ENCODE measurements at regions not wholly inside any gene's neighbourhood (a gene's known extent, or its start where the extent isn't known, plus 50 kb on each side); places are given as distances from the start of the nearest gene placed in this dataset.

DNA sequence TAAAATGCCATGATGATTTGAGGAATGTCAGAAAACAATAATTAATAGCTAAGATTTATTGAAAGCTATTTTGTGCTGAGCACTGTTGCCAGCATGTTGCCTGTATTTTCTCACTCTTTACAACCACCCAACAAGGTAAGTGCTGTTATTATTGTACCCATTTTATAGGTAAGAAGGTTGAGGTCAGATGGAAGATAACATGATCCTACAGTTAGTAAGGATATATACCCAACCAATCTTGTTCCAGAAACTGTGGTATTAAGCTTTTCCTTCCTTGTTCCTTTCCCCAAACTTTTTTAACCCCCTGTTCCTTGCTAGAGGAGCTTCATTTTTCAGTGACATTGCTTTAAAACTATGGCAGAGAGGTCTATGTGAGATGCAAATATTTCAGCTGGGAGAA lies 738.0 kb upstream of the ZEB2 start:
- no peak for TF ChIP-seq CTCF (IDR thresholded peaks at IDR 0.05; ENCODE audit: insufficient read depth, low read depth, low read length)
- DNase-seq (ENCODE audit: low read depth) = no peak

GRCh38 chr2:145256551-145256950 lies 736.6 kb upstream of the ZEB2 start:
- H3K4me3 ChIP-seq (ENCODE audit: low read depth, low read length) = no peak overlapping the region
- DNase-seq (ENCODE audit: low read depth) = peak; percentile 30
- TF ChIP-seq CTCF (IDR thresholded peaks at IDR 0.05; ENCODE audit: insufficient read depth, low read depth, low read length) = no peak

More for the DNA sequence above, 738.0 kb upstream of the ZEB2 start:
- no peak overlapping the region for H3K4me3 ChIP-seq (ENCODE audit: low read depth, low read length)

DNA sequence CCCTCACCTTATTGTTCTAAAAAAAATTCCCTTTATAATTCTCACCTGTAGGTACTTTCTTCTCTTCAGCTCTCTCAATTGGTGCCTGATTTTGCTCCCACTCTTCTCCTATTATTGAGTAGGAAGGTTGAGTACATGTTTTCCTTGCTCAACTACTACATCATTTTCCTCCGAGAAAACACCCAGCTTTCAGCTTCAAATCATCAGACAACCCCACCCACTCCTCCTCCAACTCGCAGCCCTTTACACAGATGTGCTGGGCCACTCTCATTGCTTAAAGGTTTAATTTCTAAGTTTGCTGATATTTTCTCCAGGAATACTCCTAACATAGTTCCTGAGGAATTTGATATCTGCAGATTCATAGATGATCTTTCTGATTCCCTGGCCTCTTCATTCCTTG lies 734.4 kb upstream of the ZEB2 start:
- TF ChIP-seq CTCF (IDR thresholded peaks at IDR 0.05; ENCODE audit: insufficient read depth, low read depth, low read length) = no peak
- no peak for DNase-seq (ENCODE audit: low read depth)
- no peak overlapping the region for H3K4me3 ChIP-seq (ENCODE audit: low read depth, low read length)

- TF ChIP-seq CTCF (IDR thresholded peaks at IDR 0.05; ENCODE audit: insufficient read depth, low read depth, low read length) = no peak
- H3K4me3 ChIP-seq (ENCODE audit: low read depth, low read length) = no peak overlapping the region
- DNase-seq (ENCODE audit: low read depth) = no peak
These were observed 733.6 kb upstream of the ZEB2 start for GRCh38 chr2:145253492-145253891.

DNA sequence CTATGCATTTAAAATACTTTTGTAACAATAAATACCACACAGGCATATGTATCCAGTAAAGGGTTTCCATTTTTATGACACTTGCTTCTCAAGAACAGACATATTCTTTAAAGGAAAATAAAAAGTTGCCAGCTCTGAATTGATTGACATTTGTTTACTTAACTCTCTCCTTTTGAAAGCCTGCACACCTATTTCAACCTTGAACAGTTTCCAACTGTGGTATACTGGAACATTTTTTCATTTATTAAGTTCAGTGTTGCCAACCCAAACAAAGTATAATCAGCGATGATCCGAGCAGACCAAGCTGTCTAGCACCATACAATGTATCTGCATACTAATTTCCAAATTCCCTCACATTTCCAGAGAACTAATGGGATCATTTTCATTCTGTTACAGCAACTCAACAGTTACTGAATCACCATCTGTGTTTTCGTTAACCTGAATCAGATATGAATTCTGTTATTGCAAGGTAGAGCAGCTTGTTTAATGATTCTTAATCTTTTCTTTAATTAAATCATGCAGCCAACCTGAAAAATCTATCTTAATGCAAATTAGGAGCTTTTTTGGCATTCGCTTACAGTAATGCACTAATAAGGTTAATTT lies 725.5 kb upstream of the ZEB2 start:
- H3K4me3 ChIP-seq (ENCODE audit: low read depth, low read length) = no peak overlapping the region
- no peak for DNase-seq (ENCODE audit: low read depth)
- TF ChIP-seq CTCF (IDR thresholded peaks at IDR 0.05; ENCODE audit: insufficient read depth, low read depth, low read length) = no peak

DNA sequence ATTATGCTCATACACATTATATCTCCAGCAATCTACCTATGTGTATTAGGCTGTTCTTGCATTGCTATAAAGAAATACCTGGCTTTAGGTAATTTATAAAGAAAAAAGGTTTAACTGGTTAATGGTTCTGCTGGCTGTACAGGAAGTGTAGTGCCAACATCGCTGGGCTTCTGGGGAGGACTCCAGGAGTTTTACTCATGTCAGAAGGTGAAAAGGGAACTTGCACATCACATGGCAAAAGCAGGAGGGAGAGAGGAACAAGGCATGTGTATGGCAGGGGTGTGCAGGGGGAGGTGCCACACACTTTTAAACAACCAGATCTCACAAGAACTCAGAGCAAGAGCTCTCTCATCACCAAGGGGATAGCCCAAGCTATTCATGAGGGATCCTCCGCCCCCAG lies 715.4 kb upstream of the ZEB2 start:
- TF ChIP-seq CTCF (IDR thresholded peaks at IDR 0.05; ENCODE audit: insufficient read depth, low read depth, low read length) = no peak
- no peak overlapping the region for H3K4me3 ChIP-seq (ENCODE audit: low read depth, low read length)
- no peak for DNase-seq (ENCODE audit: low read depth)

GRCh38 chr2:145230546-145230945 lies 710.6 kb upstream of the ZEB2 start:
- no peak overlapping the region for H3K4me3 ChIP-seq (ENCODE audit: low read depth, low read length)
- peak; percentile 21 for DNase-seq (ENCODE audit: low read depth)
- TF ChIP-seq CTCF (IDR thresholded peaks at IDR 0.05; ENCODE audit: insufficient read depth, low read depth, low read length) = no peak
